ENCODE measurements at regions not wholly inside any gene's neighbourhood (a gene's known extent, or its start where the extent isn't known, plus 50 kb on each side); places are given as distances from the start of the nearest gene placed in this dataset.

DNA sequence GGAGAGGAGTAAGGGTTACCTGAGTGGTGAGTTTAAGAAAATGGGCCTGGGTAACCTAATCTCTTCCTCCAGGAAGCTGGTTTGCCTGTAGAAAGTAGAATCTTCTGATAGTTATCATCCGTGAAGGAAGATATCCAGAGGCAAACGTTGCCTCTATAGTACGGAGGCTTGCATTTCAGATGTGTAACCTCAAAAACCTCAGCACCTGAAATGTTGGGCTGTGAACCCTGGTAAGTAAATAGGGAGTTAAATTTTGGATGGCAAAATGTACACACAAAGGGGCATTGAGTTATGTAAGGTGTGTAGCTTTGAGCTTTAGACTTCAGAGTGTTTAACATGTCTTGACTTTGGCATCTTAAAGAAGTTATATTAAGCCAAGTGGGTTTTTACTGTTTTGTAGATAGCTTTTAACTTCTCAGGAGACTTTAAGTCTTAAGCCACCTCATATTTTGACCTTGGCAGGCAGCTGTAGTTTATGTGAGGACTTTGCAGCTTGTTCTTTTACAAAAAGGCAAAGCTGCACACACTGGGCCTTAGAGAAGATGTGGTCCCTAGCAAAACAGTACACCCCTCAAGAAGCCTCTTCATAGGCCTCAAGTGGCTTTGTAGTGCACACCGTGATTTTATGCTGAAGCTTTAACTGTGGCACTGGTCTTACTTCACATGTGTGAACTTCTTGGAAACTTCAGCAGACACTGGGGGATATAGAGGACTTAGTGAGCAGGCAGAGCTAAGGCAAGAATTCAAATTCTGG is 83.4 kb downstream of the SNRPE start:
- no peak for TF ChIP-seq CTCF (conservative IDR thresholded peaks at IDR 0.05 in 1 of 2, IDR thresholded peaks at IDR 0.05 in 1 of 2; ENCODE audit: extremely low read depth in 1 of 2, insufficient read depth in 1 of 2, low read depth in 1 of 2, low read length in 2 of 2)
- no peak for TF ChIP-seq EZH2 (IDR thresholded peaks at IDR 0.05; ENCODE audit: borderline replicate concordance, low read length)

All from mammary epithelial cell (primary cell).